DND-41 (cell line): ENCODE measurements at regions not wholly inside any gene's neighbourhood (a gene's known extent, or its start where the extent isn't known, plus 50 kb on each side); places are given as distances from the start of the nearest gene placed in this dataset.

Experiments used
- EZH2 ChIP-seq: IDR thresholded peaks from 3 replicates; pipeline ENCODE4 v1.6.1; 2012; ENCODE audit warnings: borderline replicate concordance, low read depth, mild to moderate bottlenecking, moderate library complexity, low read length, inconsistent platforms; ENCODE audit not compliant: severe bottlenecking
- TF ChIP-seq, protein P1 (sequence below): IDR thresholded peaks from 2 replicates; pipeline ENCODE4 v1.5.1; 2012; ENCODE audit warnings: borderline replicate concordance, low read length, moderate library complexity, mild to moderate bottlenecking; ENCODE audit not compliant: poor library complexity, severe bottlenecking; ENCODE audit errors: extremely low read depth

DNA sequence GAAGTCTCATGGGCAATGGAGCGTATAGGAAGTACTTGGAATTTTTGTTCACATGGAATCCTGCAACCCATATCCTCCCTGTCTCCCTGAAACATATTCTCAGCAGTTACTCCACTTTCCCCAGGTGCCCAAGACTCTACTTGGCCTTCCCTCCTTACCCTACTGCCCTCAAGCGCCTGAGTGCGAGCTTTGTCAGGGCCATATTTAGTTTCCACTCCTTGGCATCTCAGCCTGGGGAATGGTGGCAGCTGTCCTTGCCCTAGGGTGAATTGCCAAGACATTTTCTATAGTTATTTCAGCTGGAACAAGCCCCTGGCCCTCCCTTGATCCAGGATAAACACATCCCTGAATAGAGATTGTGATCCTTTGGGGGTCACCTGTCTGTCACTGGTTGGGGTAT is 569.3 kb upstream of the LRFN5 start:
- TF ChIP-seq, protein P1, sequence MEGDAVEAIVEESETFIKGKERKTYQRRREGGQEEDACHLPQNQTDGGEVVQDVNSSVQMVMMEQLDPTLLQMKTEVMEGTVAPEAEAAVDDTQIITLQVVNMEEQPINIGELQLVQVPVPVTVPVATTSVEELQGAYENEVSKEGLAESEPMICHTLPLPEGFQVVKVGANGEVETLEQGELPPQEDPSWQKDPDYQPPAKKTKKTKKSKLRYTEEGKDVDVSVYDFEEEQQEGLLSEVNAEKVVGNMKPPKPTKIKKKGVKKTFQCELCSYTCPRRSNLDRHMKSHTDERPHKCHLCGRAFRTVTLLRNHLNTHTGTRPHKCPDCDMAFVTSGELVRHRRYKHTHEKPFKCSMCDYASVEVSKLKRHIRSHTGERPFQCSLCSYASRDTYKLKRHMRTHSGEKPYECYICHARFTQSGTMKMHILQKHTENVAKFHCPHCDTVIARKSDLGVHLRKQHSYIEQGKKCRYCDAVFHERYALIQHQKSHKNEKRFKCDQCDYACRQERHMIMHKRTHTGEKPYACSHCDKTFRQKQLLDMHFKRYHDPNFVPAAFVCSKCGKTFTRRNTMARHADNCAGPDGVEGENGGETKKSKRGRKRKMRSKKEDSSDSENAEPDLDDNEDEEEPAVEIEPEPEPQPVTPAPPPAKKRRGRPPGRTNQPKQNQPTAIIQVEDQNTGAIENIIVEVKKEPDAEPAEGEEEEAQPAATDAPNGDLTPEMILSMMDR = no peak
- no peak for TF ChIP-seq EZH2
